Adrenal gland (tissue), 5 donors: ENCODE measurements at regions not wholly inside any gene's neighbourhood (a gene's known extent, or its start where the extent isn't known, plus 50 kb on each side); places are given as distances from the start of the nearest gene placed in this dataset.

ENCODE experiments used
- POLR2A ChIP-seq, 2 donors: fragments of 450-650 bp; IDR thresholded peaks; one replicate each; pipeline ENCODE4 v1.6.1; 2017; ENCODE audit warnings: antibody characterized with exemption in 2 of 2, mild to moderate bottlenecking in 2 of 2, moderate library complexity in 1 of 2
- TF ChIP-seq, protein P1 (sequence below), 6 experiments: fragments of 450-650 bp in 4 of 6; fragments of 200-600 bp in 2 of 6; sonication (generic) in 1 of 6; IDR thresholded peaks; 1 replicate in 5 of 6; 2 replicates in 1 of 6; pipeline versions ENCODE4 v1.5.1 to v1.8.0; 2016 to 2021; ENCODE audit warnings: antibody characterized with exemption in 6 of 6, mild to moderate bottlenecking in 2 of 6, moderate library complexity in 1 of 6
- donor health status: DM: no; HTN: no; CAD: no.

DNA sequence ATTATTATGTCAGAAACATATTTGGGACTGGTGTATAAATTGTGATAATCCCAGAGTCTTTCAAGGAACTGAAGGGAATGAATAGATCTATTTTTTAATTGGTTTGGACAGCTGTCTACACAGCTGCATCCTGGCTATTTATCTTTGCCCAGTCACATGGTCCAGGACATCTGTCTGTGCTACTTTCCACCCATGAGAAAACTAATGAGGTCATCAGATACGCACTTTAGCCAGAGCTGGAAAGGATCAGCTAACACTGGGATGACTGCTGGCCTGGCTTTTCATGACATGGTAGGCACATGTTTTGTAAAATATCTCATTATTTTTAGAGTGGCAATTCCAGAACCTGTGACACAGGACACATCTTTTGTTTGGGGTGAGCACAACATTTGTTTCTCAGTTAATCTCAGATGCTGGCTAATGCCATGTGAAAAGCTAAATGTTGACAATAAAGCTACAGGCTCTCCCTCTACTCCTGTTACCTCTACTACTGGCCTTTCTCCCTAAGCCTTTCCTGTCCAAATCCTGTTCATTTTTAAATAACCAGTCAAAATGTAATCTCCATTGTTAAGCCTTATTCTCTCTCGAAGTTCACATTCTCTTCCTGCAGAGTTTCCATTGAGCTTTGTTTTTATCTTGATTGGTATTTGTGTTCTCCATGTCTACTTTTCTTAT, 500.7 kb downstream of the RIT2 start:
- TF ChIP-seq, protein P1, sequence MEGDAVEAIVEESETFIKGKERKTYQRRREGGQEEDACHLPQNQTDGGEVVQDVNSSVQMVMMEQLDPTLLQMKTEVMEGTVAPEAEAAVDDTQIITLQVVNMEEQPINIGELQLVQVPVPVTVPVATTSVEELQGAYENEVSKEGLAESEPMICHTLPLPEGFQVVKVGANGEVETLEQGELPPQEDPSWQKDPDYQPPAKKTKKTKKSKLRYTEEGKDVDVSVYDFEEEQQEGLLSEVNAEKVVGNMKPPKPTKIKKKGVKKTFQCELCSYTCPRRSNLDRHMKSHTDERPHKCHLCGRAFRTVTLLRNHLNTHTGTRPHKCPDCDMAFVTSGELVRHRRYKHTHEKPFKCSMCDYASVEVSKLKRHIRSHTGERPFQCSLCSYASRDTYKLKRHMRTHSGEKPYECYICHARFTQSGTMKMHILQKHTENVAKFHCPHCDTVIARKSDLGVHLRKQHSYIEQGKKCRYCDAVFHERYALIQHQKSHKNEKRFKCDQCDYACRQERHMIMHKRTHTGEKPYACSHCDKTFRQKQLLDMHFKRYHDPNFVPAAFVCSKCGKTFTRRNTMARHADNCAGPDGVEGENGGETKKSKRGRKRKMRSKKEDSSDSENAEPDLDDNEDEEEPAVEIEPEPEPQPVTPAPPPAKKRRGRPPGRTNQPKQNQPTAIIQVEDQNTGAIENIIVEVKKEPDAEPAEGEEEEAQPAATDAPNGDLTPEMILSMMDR (IDR thresholded peaks at IDR 0.05): no peak
- TF ChIP-seq POLR2A (IDR thresholded peaks at IDR 0.05): no peak
